Jurkat, Clone E6-1 (cell line): ENCODE measurements at regions not wholly inside any gene's neighbourhood (a gene's known extent, or its start where the extent isn't known, plus 50 kb on each side); places are given as distances from the start of the nearest gene placed in this dataset.
"Not testable (repeated sequence)": the region's sequence is repeated elsewhere in the genome, so short reads cannot be mapped to it uniquely, and the experiment has no call there.

Experiments used
- DNase-seq: peaks from one replicate; pipeline ENCODE4 v3.0.0-alpha.2; 2011; ENCODE audit warnings: low read depth, low spot score
- H3K4me3 ChIP-seq: 2 replicates; pipeline ENCODE4 v1.5.1; 2011; ENCODE audit warnings: mild to moderate bottlenecking, low read length, control low read depth, moderate library complexity

DNA sequence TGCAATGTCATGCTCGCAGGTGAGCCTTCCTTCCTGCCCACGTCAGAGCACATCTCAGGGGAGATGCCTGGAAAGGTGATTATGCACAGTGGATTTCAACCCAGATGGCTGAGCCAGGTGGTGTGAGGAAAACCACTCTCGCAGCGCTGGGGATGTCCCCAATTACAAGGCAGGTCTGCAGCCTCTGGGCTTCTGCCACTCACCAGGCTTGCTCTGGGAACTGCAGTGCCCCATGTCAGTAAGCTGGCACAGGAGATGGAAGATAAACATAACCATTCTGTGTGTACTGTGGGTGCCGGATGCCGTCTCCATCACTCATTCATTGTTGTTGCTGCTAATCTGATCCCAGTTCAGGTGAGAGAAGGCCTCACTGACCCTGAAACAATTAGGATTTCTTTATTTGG lies 222.9 kb upstream of the PITRM1 start:
- DNase-seq = no peak
- no peak overlapping the region for H3K4me3 ChIP-seq

DNA sequence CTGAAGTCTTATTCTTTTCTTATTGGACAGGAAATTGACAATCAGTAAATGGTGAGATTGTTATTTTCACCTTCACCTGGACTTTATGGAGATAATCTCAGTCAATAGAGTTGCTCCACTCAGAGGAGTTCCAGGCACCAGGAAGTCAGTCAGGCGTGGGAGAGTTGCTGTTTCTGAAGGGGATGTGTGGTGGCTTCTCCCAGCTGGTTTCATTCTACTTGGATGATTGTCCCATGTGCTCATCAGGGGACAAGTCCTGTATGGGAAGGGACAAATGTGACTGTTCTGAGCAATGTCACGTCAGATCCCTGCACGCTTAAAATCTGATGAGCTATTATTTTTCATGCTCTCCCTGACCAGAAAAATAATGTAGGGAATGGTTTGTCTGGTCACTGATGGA lies 222.5 kb upstream of the PITRM1 start:
- no peak overlapping the region for H3K4me3 ChIP-seq
- no peak for DNase-seq

DNA sequence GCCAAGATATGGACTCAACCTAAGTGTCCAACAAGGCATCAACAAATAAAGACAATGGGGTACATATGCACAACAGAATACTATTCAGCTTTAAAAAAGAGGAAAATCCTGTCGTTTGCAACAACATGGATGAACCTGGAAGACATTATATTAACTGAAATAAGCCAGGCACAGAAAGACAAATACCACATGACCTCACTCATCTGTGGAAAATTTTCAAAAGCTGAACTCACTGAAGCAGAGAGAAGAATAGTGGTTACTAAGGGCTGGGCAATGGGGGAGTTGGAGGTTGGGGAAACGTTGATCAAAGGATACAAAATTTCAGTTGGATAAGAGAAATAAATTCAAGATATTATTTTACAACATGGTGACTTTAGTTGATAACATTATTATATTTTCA lies 221.4 kb upstream of the PITRM1 start:
- DNase-seq = no peak
- no peak overlapping the region for H3K4me3 ChIP-seq

DNA sequence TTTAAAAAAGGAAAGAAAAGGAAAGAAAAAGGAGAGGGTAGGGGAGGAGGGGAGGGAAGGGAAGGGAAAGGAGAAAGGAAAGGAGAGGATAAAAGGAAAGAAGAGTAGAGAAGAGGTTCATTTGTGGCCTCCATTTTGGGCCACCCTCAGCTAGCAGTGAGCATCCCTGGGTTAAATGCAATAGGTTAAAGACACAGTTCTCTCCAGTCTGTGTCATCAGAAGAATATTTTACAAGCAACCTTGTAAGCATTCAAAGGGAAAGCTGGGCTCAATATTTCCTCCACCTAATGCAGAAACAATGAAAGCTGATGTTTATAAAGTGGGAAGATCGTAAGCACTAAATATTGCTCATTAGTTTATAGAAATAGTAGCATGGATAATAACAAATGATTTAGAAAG lies 219.1 kb upstream of the PITRM1 start:
- H3K4me3 ChIP-seq = no peak overlapping the region
- no peak for DNase-seq

DNA sequence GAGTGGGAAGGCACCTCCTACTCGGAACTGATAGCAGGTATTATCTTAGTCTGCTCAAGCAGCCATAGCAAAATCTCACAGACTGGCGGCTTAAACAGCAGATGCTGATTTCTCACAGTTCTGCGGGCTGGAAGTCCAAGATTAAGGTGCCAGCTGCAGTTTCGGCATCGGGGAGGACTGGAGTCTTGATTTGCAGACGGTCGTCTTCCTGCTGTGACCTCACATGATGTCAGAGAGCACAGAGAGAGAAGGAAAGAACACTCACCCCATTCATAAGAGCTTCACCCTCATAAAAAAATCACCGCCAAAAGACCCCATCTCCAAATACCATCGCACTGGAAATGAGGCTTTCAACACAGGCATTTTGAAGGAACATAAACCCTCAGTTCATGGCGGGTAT lies 216.5 kb upstream of the PITRM1 start:
- no peak overlapping the region for H3K4me3 ChIP-seq
- DNase-seq = no peak

DNA sequence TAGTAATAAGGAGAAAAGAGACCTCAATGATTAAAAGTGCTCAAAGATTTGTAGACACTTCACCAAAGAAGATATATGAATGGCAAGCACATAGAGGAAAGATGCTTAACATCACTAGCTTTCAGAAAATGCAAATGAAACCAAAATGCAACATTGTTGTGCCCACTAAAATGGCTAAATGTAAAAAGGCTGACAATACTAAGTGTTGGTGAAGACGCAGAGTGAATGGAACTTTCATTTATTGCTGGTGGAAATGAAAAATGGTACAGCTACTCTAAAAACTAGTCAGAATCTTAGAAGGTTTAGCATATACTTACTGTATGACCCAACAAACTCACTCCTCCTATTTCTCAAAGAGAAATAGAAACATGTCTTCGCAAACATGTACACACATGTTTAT lies 212.9 kb upstream of the PITRM1 start:
- DNase-seq = no peak
- H3K4me3 ChIP-seq = no peak overlapping the region

DNA sequence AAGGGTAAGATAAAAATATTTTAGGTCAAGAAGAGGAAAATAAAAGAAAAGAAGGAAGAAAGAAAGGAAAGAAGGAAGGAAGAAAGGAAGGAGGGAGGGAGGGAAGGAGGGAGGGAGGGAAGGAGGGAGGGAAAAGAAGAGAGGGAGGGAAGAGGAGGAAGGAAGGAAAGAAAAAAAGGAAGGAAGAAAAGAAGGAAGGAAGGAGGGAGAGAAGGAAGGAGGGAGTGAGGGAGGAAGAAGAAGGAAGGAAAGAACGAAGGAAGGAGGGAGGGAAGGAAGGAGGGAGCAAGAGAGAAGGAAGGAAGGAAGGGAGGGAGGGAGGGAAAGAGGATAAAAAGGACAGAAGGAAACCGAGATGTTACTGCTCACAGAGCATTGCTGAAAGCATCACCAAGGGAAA lies 209.5 kb upstream of the PITRM1 start:
- H3K4me3 ChIP-seq = no peak overlapping the region
- no peak for DNase-seq

DNA sequence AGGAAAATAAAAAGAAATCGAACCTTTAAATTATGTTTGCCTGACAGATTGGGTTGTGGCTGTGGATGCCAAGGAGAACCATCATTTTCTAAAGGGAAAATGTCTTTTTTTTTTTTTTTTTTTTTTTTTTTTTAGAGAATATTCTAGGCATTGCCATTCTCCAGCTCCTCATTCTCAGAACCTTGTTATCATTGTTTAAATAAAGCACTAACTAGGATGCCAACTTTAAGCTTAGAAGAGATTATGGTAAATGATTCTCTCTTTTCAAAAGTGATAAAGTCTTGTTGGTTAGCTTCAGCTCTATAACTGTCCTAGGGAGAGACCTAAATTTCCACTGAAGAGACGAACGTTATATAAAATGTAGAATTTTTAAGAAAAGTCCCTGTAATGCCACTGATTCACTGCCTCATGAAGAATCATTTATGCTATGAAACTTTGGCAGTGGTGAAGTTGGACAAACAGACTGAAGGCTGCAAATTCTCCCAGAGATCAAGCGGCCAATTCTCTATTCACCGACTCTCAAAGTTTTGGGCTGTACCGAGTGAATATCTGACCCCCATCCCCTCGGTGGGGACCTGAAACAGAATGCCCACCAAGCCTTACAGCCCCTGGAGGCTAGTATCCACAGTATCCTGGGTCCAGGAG lies 207.9 kb upstream of the PITRM1 start:
- no peak overlapping the region for H3K4me3 ChIP-seq
- no peak for DNase-seq

DNA sequence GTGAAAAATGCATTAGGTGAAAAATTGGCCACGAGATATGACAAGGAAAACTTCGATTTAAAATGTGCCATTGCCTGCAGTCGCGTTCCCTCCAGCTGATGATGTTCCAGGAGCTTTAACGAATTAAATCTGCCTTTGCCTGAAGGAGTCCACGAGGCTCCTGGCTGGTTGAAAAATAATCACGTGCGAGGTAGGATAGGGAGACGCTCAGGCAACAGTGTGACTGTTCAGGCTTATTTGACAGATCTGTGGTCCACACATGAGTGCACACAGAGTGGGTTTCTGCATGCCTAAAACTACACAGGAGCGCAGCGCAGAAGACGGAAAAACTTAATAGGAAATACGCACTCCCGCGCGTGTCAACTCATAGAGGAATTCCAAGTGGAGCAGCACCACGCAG lies 204.0 kb upstream of the PITRM1 start:
- no peak overlapping the region for H3K4me3 ChIP-seq
- no peak for DNase-seq

DNA sequence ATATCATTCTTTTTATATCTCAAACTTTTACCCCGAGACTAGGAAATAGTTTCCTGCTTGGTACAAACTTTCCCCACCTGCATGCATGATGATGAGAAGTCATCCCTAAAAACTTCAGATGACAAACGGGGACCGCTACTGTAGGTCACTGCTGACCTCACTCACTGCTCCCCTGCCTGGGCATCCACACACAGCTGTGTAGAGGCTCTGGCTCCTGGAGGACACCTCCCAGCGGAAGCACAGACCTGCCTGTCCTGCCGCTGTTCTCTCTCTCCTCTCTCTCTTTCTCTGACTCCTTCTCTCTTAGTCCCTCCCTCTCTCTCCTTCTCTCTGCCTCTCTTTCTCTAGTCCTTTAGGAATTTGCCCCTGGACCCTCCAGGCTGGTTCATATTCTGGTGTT lies 202.9 kb upstream of the PITRM1 start:
- DNase-seq = no peak
- no peak overlapping the region for H3K4me3 ChIP-seq

DNA sequence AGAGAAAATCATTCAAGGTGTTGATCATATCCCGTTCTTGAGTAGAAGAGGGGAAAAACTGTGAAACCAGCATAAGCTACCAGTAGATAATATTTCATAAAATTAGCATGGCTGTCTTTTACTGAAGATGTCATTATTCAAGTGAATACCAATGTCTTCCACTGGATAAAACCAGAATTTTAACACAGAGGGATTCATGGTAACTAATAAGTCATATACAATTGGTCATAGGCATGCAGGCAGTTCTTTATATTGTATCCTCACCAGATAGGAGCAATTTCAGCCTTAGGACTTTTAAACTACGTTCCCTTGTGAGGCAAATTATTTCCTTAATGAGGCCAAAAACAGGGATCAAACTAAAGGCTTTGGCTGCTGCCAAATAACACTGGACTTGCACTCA lies 202.3 kb upstream of the PITRM1 start:
- no peak overlapping the region for H3K4me3 ChIP-seq
- DNase-seq = no peak

DNA sequence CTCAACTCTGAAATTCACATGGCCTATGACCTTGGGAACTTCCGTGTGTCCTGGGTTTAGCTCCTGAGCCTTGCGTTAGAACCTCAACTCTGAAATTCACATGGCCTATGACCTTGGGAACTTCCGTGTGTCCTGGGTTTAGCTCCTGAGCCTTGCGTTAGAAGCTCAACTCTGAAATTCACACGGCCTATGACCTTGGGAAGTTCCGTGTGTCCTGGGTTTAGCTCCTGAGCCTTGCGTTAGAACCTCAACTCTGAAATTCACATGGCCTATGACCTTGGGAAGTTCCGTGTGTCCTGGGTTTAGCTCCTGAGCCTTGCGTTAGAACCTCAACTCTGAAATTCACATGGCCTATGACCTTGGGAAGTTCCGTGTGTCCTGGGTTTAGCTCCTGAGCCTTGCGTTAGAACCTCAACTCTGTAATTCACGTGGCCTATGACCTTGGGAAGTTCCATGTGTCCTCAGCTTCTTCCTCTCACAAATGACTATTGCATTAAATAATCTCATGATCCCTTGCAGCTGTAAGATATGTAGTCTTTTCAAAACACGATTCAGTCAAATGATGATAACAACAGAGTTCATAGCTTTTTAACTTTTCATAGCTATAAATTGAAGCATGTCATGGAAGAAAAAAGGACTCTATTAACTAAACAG lies 200.9 kb upstream of the PITRM1 start:
- not testable (repeated sequence) for H3K4me3 ChIP-seq, DNase-seq

DNA sequence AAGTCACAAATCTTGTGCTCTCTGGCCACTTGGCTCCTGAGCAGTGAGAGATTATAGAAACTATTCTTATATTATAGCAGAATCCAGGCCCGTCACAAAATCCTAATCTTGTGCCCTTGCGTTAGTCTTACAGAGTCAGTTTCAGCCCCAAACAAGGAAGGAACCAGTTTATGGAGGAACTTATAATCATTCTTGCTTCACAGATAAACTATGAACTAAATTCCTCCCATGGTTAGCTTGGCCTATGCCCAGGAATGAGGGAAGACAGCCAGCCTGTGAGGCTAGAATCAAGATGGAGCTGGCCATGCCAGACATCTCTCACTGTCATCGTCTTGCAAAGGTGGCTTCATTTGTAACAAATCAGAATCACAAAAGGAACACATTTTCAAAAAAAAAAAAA lies 199.7 kb upstream of the PITRM1 start:
- DNase-seq = no peak
- no peak overlapping the region for H3K4me3 ChIP-seq

DNA sequence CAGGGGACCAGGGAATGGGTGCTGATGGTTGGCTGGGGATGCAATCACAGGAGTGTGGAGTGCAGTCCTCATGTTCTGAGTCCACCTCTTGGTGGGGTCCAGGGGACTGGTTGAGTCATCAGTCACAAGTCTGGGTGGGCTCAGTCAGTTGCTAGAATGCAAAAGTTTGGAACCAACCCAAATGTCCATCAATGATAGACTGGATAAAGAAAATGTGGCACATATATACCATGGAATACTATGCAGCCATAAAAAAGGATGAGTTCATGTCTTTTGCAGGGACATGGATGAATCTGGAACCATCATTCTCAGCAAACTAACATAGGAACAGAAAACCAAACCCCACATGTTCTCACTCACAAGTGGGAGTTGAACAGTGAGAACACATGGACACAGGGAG lies 199.0 kb upstream of the PITRM1 start:
- DNase-seq, H3K4me3 ChIP-seq: not testable (repeated sequence)

DNA sequence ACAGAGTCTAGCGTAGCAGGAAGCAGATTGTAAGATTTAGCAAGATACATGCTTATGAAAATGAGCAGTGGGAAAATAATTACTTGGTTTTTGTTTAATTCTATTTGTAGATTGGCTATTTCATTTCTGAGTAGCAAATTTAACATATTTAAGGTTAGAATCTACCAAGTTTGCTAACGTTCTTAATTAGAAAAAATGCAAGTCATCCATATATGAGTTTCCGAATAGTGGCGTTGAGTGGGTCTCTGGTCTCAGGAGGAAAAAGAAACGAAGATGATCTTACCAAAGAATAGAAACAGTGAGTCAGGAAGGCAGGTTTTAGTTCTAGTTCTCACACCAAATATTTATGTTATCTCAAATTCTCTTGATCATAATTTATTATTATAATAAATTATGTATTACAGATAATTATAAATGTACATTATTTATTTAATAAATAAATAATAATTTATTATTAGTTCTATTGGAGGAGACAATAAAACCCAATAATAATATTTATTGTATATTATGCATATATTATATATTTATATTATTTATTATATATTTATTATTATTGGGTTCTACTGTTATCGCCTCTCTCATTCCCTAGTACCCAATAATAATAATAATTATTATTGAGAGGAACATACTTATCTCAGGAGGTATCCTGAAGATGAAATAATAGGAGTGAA lies 194.3 kb upstream of the PITRM1 start:
- no peak overlapping the region for H3K4me3 ChIP-seq
- no peak for DNase-seq

DNA sequence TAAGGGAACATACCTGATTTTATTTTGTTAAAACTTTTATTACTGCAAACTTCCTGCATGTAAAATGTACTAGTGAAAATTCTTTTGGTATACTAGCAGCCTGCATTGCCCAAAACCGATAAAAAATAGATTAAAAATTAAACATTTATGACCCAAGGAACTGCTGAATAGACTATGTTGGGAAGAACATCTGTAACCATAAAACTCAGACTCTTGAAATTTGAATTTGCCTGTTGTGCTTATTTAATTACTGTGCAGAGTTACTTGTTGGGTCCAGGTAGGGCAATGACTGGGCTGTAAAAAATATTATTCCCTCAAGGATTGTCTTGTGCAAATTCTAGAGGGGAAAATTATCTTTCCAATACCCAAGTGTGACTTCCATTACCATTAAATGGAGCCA lies 193.5 kb upstream of the PITRM1 start:
- no peak for DNase-seq
- H3K4me3 ChIP-seq = no peak overlapping the region

DNA sequence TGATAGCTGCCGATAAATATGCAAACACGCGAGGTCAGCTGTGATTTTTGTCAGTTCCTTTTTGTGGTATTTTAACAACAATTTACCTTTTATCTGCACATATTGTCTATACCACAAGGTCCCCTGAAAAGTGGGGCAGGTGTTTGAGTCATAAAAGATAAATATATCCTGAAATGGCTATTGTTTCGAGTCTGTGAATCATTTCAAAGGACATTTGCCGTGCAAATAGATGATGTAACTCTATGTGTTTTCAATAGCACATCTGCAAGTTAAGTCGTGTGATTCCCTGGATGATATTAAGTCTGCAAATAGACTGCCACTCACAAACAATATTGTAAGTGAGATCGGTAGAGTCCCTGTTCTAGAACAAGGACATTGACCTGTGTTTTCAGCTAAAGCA lies 193.0 kb upstream of the PITRM1 start:
- H3K4me3 ChIP-seq = no peak overlapping the region

DNA sequence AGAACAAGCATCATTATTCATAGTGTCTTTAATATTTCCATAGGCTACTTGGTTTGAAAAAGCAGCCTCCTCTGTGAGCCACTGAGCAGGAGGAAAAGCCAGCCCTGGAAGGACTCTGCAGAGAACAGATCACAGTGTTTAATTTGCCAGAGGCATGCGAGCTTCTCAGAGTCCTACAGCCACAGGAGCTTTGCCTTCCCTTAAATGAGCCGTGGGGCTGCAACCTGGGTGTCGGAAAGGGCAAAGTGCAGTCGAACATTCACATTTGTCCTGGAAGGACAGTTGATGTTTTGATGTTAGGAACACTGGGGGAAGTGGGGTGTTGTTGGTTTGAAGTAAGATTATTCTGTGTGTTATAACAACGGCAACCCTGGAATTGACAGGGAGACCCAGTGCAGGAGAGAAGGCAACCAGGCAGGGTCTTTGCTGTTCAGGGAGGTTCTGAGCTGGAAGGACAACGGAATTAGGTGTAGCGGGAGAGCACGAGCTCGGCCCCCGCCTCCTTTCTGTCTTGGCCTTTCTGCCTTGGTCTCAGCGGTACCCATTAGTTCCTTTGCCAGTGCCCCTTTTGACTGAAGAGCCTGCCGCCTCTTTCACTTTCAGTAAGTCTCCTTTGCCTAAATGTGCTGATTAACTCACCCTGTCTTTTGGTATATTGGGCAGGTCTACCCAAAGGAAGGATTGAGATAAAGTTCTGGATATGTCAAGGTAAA lies 192.3 kb upstream of the PITRM1 start:
- no peak for DNase-seq
- H3K4me3 ChIP-seq = no peak overlapping the region

More for the DNA sequence above, 193.0 kb upstream of the PITRM1 start:
- no peak for DNase-seq

DNA sequence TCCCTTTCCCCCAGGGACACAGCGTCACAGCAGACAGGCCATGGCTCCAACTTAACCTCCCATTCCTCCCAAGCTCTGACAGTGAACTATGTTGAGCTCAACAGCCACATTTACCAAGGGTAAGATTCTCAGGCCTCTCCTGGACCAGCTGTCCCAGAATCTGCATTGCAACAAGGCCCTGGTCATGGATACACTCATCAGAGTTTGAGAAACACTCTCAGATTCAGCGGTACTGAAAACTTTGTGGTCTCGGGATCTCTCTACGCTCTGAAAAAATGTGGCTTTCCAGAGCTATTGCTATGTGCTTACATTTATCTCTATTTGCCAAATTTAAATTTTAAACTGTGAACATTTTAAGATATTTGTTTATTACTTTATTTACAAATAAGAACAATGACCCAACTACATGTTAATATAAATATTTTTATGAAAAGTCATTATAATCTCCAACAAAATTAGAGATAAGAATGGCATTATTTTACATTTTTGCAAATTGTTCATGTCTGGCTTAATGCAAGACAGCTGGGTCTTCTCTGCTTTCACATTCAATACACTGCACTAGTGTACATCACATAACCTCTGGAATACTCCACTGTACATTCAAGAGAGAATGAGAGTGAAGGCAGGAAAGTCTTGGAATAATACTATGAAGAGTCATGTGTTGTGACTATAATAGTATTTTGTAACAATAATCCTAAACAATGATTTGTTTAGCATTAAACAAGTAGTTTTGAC lies 190.9 kb upstream of the PITRM1 start:
- DNase-seq = no peak
- no peak overlapping the region for H3K4me3 ChIP-seq

DNA sequence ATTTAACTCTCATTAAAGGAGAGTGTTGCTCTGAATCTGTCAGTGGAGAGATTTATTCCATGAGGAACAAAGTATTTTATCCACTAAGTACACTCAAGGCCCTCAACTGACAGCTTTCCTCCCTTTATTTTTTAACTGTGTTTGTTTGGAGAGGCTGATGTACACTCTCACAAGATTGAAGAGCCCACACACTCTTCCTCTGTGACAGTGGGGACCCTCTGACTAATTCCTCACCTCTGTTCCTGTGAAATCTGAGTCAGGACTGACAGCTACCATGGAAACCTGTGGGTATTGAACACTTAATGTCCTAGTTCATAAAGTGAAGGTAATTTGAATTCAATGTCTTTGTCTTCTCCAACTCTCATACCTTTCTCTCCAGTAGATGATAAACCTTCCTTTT lies 189.8 kb upstream of the PITRM1 start:
- no peak for DNase-seq
- H3K4me3 ChIP-seq = no peak overlapping the region
